Body of pancreas (tissue), 4 donors: ENCODE measurements at regions not wholly inside any gene's neighbourhood (a gene's known extent, or its start where the extent isn't known, plus 50 kb on each side); places are given as distances from the start of the nearest gene placed in this dataset.

Source experiments
- POLR2A ChIP-seq, 3 donors: fragments of 450-650 bp; IDR thresholded peaks; one replicate each; pipeline ENCODE4 v1.6.1; 2016; ENCODE audit warnings: antibody characterized with exemption in 3 of 3, mild to moderate bottlenecking in 2 of 3
- TF ChIP-seq, protein P1 (sequence below), 7 experiments: fragments of 450-650 bp in 4 of 7; fragments of 200-600 bp in 3 of 7; sonication (generic) in 3 of 7; IDR thresholded peaks; one replicate each; pipeline ENCODE4 v1.5.1; 2016 to 2019; ENCODE audit warnings: antibody characterized with exemption in 7 of 7

GRCh38 chr4:58658701-58659100 lies 1548.5 kb upstream of the IGFBP7 start:
- no peak for TF ChIP-seq POLR2A (IDR thresholded peaks at IDR 0.05)
- TF ChIP-seq, protein P1, sequence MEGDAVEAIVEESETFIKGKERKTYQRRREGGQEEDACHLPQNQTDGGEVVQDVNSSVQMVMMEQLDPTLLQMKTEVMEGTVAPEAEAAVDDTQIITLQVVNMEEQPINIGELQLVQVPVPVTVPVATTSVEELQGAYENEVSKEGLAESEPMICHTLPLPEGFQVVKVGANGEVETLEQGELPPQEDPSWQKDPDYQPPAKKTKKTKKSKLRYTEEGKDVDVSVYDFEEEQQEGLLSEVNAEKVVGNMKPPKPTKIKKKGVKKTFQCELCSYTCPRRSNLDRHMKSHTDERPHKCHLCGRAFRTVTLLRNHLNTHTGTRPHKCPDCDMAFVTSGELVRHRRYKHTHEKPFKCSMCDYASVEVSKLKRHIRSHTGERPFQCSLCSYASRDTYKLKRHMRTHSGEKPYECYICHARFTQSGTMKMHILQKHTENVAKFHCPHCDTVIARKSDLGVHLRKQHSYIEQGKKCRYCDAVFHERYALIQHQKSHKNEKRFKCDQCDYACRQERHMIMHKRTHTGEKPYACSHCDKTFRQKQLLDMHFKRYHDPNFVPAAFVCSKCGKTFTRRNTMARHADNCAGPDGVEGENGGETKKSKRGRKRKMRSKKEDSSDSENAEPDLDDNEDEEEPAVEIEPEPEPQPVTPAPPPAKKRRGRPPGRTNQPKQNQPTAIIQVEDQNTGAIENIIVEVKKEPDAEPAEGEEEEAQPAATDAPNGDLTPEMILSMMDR (IDR thresholded peaks at IDR 0.05), result no peak
